Smooth muscle cell (in vitro differentiated cells): ENCODE measurements at regions not wholly inside any gene's neighbourhood (a gene's known extent, or its start where the extent isn't known, plus 50 kb on each side); places are given as distances from the start of the nearest gene placed in this dataset.

Experiments
- DNase-seq: peaks from one replicate; lab custom pipeline; 2025; ENCODE audit not compliant: unreplicated experiment; lab: John Stamatoyannopoulos, UW
- H2AFZ ChIP-seq: fragments of 200-600 bp; sonication (generic); 2 replicates; pipeline ENCODE4 v1.6.0; 2016; ENCODE audit warnings: antibody characterized with exemption, low read depth, mild to moderate bottlenecking
- H3F3A ChIP-seq: fragments of 200-600 bp; sonication (generic); 2 replicates; pipeline ENCODE4 v1.6.0; 2017; ENCODE audit warnings: antibody characterized with exemption, low read depth
- H3K27ac ChIP-seq: fragments of 200-600 bp; sonication (generic); 2 replicates; pipeline ENCODE4 v1.5.1; 2016; ENCODE audit warnings: low read depth, mild to moderate bottlenecking
- H3K27me3 ChIP-seq: fragments of 200-600 bp; sonication (generic); 2 replicates; pipeline ENCODE4 v1.6.1; 2016; ENCODE audit warnings: low read depth, mild to moderate bottlenecking
- H3K36me3 ChIP-seq: fragments of 200-600 bp; sonication (generic); 2 replicates; pipeline ENCODE4 v1.5.1; 2016; ENCODE audit warnings: low read depth
- H3K4me1 ChIP-seq: fragments of 200-600 bp; sonication (generic); 2 replicates; pipeline ENCODE4 v1.5.1; 2016; ENCODE audit warnings: low read depth
- H3K4me2 ChIP-seq: fragments of 200-600 bp; sonication (generic); 2 replicates; pipeline ENCODE4 v1.6.0; 2016; ENCODE audit warnings: mild to moderate bottlenecking
- H3K4me3 ChIP-seq: fragments of 200-600 bp; sonication (generic); 2 replicates; pipeline ENCODE4 v1.5.1; 2016; ENCODE audit warnings: mild to moderate bottlenecking
- H3K79me2 ChIP-seq: fragments of 200-600 bp; sonication (generic); 2 replicates; pipeline ENCODE4 v1.6.0; 2016; ENCODE audit warnings: low read depth, mild to moderate bottlenecking
- H3K9ac ChIP-seq: fragments of 200-600 bp; sonication (generic); 2 replicates; pipeline ENCODE4 v1.6.0; 2016; ENCODE audit warnings: low read depth
- H3K9me3 ChIP-seq: fragments of 200-600 bp; sonication (generic); replicated peaks from 2 replicates; pipeline ENCODE4 v1.5.1; 2016; ENCODE audit warnings: low read depth
- H4K20me1 ChIP-seq: fragments of 200-600 bp; sonication (generic); 2 replicates; pipeline ENCODE4 v1.6.0; 2016; ENCODE audit warnings: low read depth
- CTCF ChIP-seq: fragments of 200-600 bp; sonication (generic); IDR thresholded peaks from 2 replicates; pipeline ENCODE4 v1.5.1; 2017; ENCODE audit warnings: borderline replicate concordance, mild to moderate bottlenecking, antibody characterized with exemption; ENCODE audit not compliant: insufficient read depth, poor library complexity, severe bottlenecking
- WGBS: methylation state at CpG from one replicate; pipeline ENCODE4 v1.1.7; 2016; ENCODE audit warnings: low lambda C conversion rate; 5-methylcytosine and 5-hydroxymethylcytosine counted together

- Histone ChIP-seq H3K27ac (no peak overlapping the region), H3K27me3 (no peaks in the 10 kb centered on the region), H3K4me2 (no peak overlapping the region), H3K36me3 (no peaks in the 10 kb centered on the region), H3F3A (no peaks in the 10 kb centered on the region), H4K20me1 (no peaks in the 10 kb centered on the region), H3K4me3 (no peak overlapping the region), H3K9me3 (no peaks in the 10 kb centered on the region), H3K4me1 (no peaks in the 10 kb centered on the region), H2AFZ (no peak overlapping the region), H3K9ac (no peak overlapping the region), H3K79me2 (no peaks in the 10 kb centered on the region)
- DNase-seq = no peak
- no peak for TF ChIP-seq CTCF
- 88% methylated on average over 6 of the region's 6 CpGs for WGBS
Measured at GRCh38 chr16:55175389-55175788, 148.6 kb upstream of the IRX6 start.

- H3K4me3 ChIP-seq = no peak overlapping the region
- H3K4me2 ChIP-seq = no peak overlapping the region
- H3K9me3 ChIP-seq = no peaks in the 10 kb centered on the region
- no peaks in the 10 kb centered on the region for H3K79me2 ChIP-seq
- H3K36me3 ChIP-seq = no peaks in the 10 kb centered on the region
- H2AFZ ChIP-seq = no peak overlapping the region
- no peaks in the 10 kb centered on the region for H3K27me3 ChIP-seq
- no peak overlapping the region for H3K27ac ChIP-seq
- WGBS = 99% methylated on average over 3 of the region's 3 CpGs
- H4K20me1 ChIP-seq = no peaks in the 10 kb centered on the region
- no peak for TF ChIP-seq CTCF
- H3K9ac ChIP-seq = no peak overlapping the region
- DNase-seq = no peak
- H3F3A ChIP-seq = no peaks in the 10 kb centered on the region
- H3K4me1 ChIP-seq = no peaks in the 10 kb centered on the region
Measured at GRCh38 chr16:55176901-55177300, 147.1 kb upstream of the IRX6 start.

GRCh38 chr16:55179411-55179810, 144.6 kb upstream of the IRX6 start:
- 73% methylated on average over 1 of the region's 1 CpG for WGBS

More at GRCh38 chr16:55179411-55179810, 144.6 kb upstream of the IRX6 start:
- Histone ChIP-seq H3K4me1 (peaks cover 4% of the 10 kb centered on the region), H3K36me3 (no peaks in the 10 kb centered on the region), H2AFZ (no peak overlapping the region), H3K9ac (no peak overlapping the region), H3K27me3 (peaks cover 7% of the 10 kb centered on the region), H3K79me2 (no peaks in the 10 kb centered on the region), H4K20me1 (no peaks in the 10 kb centered on the region), H3K4me3 (no peak overlapping the region), H3K4me2 (no peak overlapping the region), H3F3A (no peaks in the 10 kb centered on the region), H3K9me3 (no peaks in the 10 kb centered on the region), H3K27ac (no peak overlapping the region)
- DNase-seq = no peak
- TF ChIP-seq CTCF = no peak
